ENCODE measurements at regions not wholly inside any gene's neighbourhood (a gene's known extent, or its start where the extent isn't known, plus 50 kb on each side); places are given as distances from the start of the nearest gene placed in this dataset.
"Not testable (repeated sequence)": the region's sequence is repeated elsewhere in the genome, so short reads cannot be mapped to it uniquely, and the experiment has no call there.

DNA sequence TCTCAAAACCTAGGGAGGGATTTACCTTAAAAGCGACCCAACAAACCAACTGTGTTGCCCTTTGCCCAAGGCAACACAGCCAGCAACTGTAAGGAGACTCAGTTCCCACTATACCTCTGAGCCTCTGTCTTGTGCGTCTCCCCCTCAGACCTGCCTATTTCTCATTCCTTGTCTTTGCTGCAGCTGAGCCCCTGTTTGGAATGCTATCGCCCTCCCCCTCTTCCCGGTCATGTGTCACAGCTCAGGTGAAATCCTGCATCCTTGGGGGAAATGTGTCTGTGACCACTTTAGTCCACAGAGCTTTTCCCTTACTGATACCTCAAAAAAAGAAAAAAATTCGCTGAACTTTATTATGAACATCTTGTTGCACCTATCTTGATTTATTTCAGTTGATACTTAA lies 52.0 kb upstream of the LRIG1 start:
- no peak for DNase-seq (ENCODE audit: low read depth, low spot score)
- no peaks in the 10 kb centered on the region for H3K36me3 ChIP-seq (ENCODE audit: insufficient read depth, insufficient read length, low read length)
- no peaks in the 10 kb centered on the region for H3K4me1 ChIP-seq (ENCODE audit: insufficient read depth, insufficient read length)
- no peak overlapping the region for H3K4me3 ChIP-seq (ENCODE audit: insufficient read length, low read depth)
- H3K9me3 ChIP-seq (ENCODE audit: insufficient read depth, low read length), result no peaks in the 10 kb centered on the region
- no peaks in the 10 kb centered on the region for H3K27me3 ChIP-seq (ENCODE audit: insufficient read depth, insufficient read length)
- no peak overlapping the region for H3K9ac ChIP-seq (ENCODE audit: insufficient read length, low read depth)
- TF ChIP-seq ZNF274 (IDR thresholded peaks at IDR 0.05; ENCODE audit: low read depth, low read length), result no peak
- no peak for TF ChIP-seq YY1 (IDR thresholded peaks at IDR 0.05; ENCODE audit: insufficient read depth, insufficient read length)
- TF ChIP-seq SUZ12 (IDR thresholded peaks at IDR 0.05; ENCODE audit: extremely low read depth, insufficient read depth, insufficient read length), result no peak

DNA sequence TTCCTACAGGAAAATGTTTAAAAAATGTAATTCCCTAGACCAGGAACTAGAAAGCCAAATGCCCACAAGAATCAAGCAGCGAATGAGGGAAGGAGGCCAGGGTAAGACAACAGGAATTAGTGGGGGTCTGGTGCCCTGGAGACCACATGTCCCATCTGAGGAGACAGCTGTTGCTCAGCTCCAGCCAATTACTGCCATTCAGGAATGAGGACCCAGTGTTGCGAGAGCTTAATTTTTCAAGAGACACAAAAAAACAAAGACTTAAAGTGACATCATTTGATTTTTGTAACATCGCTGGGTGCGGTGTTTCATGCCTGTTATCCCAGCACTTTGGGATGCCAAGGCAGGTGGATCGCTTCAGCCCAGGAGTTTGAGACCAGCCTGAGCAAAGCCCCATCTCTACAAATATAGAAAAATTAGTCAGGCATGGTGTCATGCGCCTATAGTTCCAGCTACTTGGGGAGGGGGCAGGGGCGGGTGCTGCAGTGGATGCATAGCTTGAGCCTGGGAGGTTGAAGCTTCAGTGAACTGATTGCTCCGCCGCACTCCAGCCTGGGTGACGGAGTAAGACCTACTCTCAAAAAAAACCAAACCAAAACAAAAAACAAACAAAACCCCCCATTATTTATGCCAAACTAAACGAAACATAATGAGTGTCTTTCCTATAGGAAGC lies 52.8 kb upstream of the LRIG1 start:
- DNase-seq (ENCODE audit: low read depth, low spot score), result no peak
- no peak for TF ChIP-seq ZNF274 (IDR thresholded peaks at IDR 0.05; ENCODE audit: low read depth, low read length)
- TF ChIP-seq SUZ12 (IDR thresholded peaks at IDR 0.05; ENCODE audit: extremely low read depth, insufficient read depth, insufficient read length), result no peak
- TF ChIP-seq YY1 (IDR thresholded peaks at IDR 0.05; ENCODE audit: insufficient read depth, insufficient read length), result no peak

DNA sequence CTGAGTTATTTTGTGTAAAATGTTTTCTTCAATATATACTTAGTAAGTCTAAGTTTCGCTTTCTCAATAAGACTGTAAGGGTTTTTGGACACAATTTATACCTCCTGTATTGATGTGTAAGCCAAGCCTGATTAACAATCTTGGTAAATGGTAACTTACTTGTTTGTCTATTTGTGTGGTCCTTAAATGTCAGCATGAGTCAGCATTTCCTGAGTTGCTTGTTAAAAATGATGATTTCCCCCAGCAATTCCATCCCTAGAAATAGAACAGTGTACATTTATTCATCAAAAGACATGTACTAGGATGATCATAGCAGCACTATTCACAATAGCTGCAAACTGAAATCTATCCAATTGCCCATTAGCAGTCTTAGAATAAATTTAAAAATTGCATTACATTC lies 53.4 kb upstream of the LRIG1 start:
- H3K36me3 ChIP-seq (ENCODE audit: insufficient read depth, insufficient read length, low read length), result no peaks in the 10 kb centered on the region
- no peak overlapping the region for H3K4me3 ChIP-seq (ENCODE audit: insufficient read length, low read depth)
- TF ChIP-seq ZNF274 (IDR thresholded peaks at IDR 0.05; ENCODE audit: low read depth, low read length) (no peak), SUZ12 (IDR thresholded peaks at IDR 0.05; ENCODE audit: extremely low read depth, insufficient read depth, insufficient read length) (no peak)
- H3K4me1 ChIP-seq (ENCODE audit: insufficient read depth, insufficient read length), result no peaks in the 10 kb centered on the region
- DNase-seq (ENCODE audit: low read depth, low spot score), result no peak
- no peaks in the 10 kb centered on the region for H3K27me3 ChIP-seq (ENCODE audit: insufficient read depth, insufficient read length)
- 0 out of 2 replicates have a peak, but pooled peaks cover under 1% of the 10 kb centered on the region for H3K9me3 ChIP-seq (ENCODE audit: insufficient read depth, low read length)
- H3K9ac ChIP-seq (ENCODE audit: insufficient read length, low read depth), result no peak overlapping the region

More for the DNA sequence above, 52.8 kb upstream of the LRIG1 start:
- Histone ChIP-seq H3K9ac (ENCODE audit: insufficient read length, low read depth) (no peak overlapping the region), H3K36me3 (ENCODE audit: insufficient read depth, insufficient read length, low read length) (no peaks in the 10 kb centered on the region), H3K27me3 (ENCODE audit: insufficient read depth, insufficient read length) (no peaks in the 10 kb centered on the region), H3K4me1 (ENCODE audit: insufficient read depth, insufficient read length) (no peaks in the 10 kb centered on the region), H3K9me3 (ENCODE audit: insufficient read depth, low read length) (no peaks in the 10 kb centered on the region), H3K4me3 (ENCODE audit: insufficient read length, low read depth) (no peak overlapping the region)

DNA sequence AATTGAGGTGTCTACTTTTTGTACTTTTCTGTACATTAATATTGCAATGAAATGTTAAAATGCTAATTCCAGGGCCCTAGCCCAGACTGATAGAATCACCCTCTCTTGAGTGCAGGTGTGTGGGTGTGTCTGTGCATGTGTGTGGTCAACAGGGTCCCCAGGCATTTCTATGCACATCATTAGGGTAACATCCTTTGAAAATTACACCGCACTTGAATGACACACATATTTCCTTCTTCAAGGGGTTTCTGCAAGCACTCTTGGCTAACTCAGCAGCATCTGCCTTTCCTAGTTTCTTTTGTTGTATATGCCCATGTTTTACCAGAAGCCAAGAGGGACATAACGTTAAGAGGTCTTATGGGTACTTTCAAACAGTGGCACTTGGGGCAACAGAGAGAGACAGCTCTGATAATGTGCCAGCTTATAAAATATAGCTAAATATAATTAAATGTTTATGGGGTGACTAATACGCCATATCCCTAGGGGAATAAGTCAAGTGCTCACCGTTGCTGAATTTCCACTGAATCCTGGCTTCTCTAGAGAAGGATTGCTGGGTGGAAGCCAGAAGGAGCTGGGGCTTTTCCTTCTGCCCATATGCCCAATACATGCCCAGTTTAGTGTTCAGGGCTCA lies 54.5 kb upstream of the LRIG1 start:
- TF ChIP-seq SUZ12 (IDR thresholded peaks at IDR 0.05; ENCODE audit: extremely low read depth, insufficient read depth, insufficient read length), result no peak
- no peak for TF ChIP-seq ZNF274 (IDR thresholded peaks at IDR 0.05; ENCODE audit: low read depth, low read length)
- no peak for TF ChIP-seq YY1 (IDR thresholded peaks at IDR 0.05; ENCODE audit: insufficient read depth, insufficient read length)
- Histone ChIP-seq H3K9ac (ENCODE audit: insufficient read length, low read depth) (no peak overlapping the region), H3K9me3 (ENCODE audit: insufficient read depth, low read length) (peaks cover 12% of the 10 kb centered on the region), H3K36me3 (ENCODE audit: insufficient read depth, insufficient read length, low read length) (no peaks in the 10 kb centered on the region), H3K27me3 (ENCODE audit: insufficient read depth, insufficient read length) (no peaks in the 10 kb centered on the region), H3K4me3 (ENCODE audit: insufficient read length, low read depth) (no peak overlapping the region), H3K4me1 (ENCODE audit: insufficient read depth, insufficient read length) (no peaks in the 10 kb centered on the region)
- DNase-seq (ENCODE audit: low read depth, low spot score), result no peak

DNA sequence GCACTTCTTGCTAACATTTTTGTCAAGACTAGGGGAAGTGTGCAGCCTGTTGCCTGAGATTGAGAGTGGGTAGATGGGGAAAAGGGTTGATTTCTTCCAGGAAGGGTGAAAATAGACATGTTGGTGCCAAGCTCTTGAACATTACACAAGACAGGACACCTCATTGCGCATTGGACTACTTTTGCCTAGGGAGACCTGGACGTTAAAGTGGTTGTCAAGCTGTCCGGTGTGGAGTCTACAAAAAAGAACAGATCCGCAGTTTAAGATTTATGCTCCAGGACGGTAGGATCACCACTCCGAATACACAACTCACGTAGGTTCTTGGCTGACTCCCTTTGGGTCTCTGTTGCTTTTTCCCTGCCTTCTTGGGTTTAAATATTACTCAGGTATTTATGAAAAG lies 56.3 kb upstream of the LRIG1 start:
- no peaks in the 10 kb centered on the region for H3K36me3 ChIP-seq (ENCODE audit: insufficient read depth, insufficient read length, low read length)
- no peaks in the 10 kb centered on the region for H3K4me1 ChIP-seq (ENCODE audit: insufficient read depth, insufficient read length)
- H3K4me3 ChIP-seq (ENCODE audit: insufficient read length, low read depth), result no peak overlapping the region
- TF ChIP-seq YY1 (IDR thresholded peaks at IDR 0.05; ENCODE audit: insufficient read depth, insufficient read length) (no peak), SUZ12 (IDR thresholded peaks at IDR 0.05; ENCODE audit: extremely low read depth, insufficient read depth, insufficient read length) (no peak), ZNF274 (IDR thresholded peaks at IDR 0.05; ENCODE audit: low read depth, low read length) (no peak)
- H3K9me3 ChIP-seq (ENCODE audit: insufficient read depth, low read length), result peaks cover 24% of the 10 kb centered on the region
- no peaks in the 10 kb centered on the region for H3K27me3 ChIP-seq (ENCODE audit: insufficient read depth, insufficient read length)
- no peak for DNase-seq (ENCODE audit: low read depth, low spot score)
- H3K9ac ChIP-seq (ENCODE audit: insufficient read length, low read depth), result no peak overlapping the region

DNA sequence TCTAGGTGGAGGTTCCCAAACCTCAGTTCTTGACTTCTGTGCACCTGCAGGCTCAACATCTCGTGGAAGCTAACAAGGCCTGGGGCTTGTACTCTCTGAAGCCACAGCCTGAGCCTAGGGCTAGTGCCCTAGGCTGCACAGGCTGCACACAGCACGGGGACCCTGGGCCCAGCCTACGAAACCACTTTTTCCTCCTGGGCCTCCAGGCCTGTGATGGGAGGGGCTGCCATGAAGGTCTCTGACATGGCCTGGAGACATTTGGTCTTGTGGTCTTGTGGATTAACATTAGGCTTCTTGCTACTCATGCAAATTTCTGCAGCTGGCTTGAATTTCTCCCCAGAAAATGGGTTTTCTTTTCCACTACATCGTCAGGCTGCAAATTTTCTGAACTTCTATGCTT lies 59.1 kb upstream of the LRIG1 start:
- H3K36me3 ChIP-seq (ENCODE audit: insufficient read depth, insufficient read length, low read length); H3K27me3 ChIP-seq (ENCODE audit: insufficient read depth, insufficient read length); H3K4me1 ChIP-seq (ENCODE audit: insufficient read depth, insufficient read length); H3K4me3 ChIP-seq (ENCODE audit: insufficient read length, low read depth); H3K9ac ChIP-seq (ENCODE audit: insufficient read length, low read depth); DNase-seq (ENCODE audit: low read depth, low spot score): not testable (repeated sequence)
- H3K9me3 ChIP-seq (ENCODE audit: insufficient read depth, low read length), result peaks cover 24% of the 10 kb centered on the region

DNA sequence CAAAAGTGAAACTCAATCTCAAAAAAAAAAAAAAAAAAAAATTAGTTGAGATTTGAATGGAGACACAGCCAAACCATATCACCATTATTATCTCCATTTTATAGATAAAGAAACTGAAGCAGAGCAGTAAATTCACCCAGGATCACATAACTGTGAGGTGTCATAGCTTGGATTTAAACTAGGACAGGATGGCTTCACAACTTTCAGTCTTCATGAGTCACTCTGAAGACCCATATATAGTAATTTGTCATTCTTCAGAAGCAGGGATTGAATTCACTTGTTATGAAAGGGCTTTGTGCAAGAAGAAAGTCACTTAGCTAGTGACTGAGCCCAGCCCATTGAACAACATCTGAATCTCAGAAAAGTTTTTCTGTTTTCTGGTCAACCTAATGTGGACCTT lies 60.5 kb upstream of the LRIG1 start:
- H3K36me3 ChIP-seq (ENCODE audit: insufficient read depth, insufficient read length, low read length), result no peaks in the 10 kb centered on the region
- peaks cover 24% of the 10 kb centered on the region for H3K9me3 ChIP-seq (ENCODE audit: insufficient read depth, low read length)
- H3K4me1 ChIP-seq (ENCODE audit: insufficient read depth, insufficient read length), result no peaks in the 10 kb centered on the region
- DNase-seq (ENCODE audit: low read depth, low spot score), result no peak
- no peak overlapping the region for H3K4me3 ChIP-seq (ENCODE audit: insufficient read length, low read depth)
- no peaks in the 10 kb centered on the region for H3K27me3 ChIP-seq (ENCODE audit: insufficient read depth, insufficient read length)
- no peak for TF ChIP-seq SUZ12 (IDR thresholded peaks at IDR 0.05; ENCODE audit: extremely low read depth, insufficient read depth, insufficient read length)
- TF ChIP-seq ZNF274 (IDR thresholded peaks at IDR 0.05; ENCODE audit: low read depth, low read length), result no peak
- TF ChIP-seq YY1 (IDR thresholded peaks at IDR 0.05; ENCODE audit: insufficient read depth, insufficient read length), result no peak
- no peak overlapping the region for H3K9ac ChIP-seq (ENCODE audit: insufficient read length, low read depth)
